Right lobe of liver (tissue), 6 donors: ENCODE measurements at regions not wholly inside any gene's neighbourhood (a gene's known extent, or its start where the extent isn't known, plus 50 kb on each side); places are given as distances from the start of the nearest gene placed in this dataset.

Experiments
- ATAC-seq, 4 donors: fragments of 200-7000 bp; cut with Tn5 transposase; one replicate each; pipeline ENCODE4 v1.9.1; 2020; ENCODE audit warnings: mild to moderate bottlenecking in 4 of 4, moderate library complexity in 4 of 4
- DNase-seq, 3 donors: peaks; one replicate each; pipeline ENCODE4 v3.0.0-alpha.2; 2020
- H3K27ac ChIP-seq, 3 donors: fragments of 200-600 bp; one replicate each; pipeline ENCODE4 v1.8.0; 2022
- H3K27me3 ChIP-seq, 2 donors: fragments of 200-600 bp; one replicate each; pipeline ENCODE4 v1.8.0; 2022
- H3K36me3 ChIP-seq, 4 donors: fragments of 200-600 bp; sonication (generic) in 1 of 4; one replicate each; pipeline versions ENCODE4 v1.5.1 to v1.8.0; 2017 to 2022; ENCODE audit warnings: control low read depth in 1 of 4
- H3K4me1 ChIP-seq, 4 donors: fragments of 200-600 bp; sonication (generic) in 1 of 4; one replicate each; pipeline versions ENCODE4 v1.5.1 to v1.8.0; 2017 to 2022; ENCODE audit warnings: control low read depth in 1 of 4
- H3K4me3 ChIP-seq, 3 donors: fragments of 200-600 bp; one replicate each; pipeline ENCODE4 v1.8.0; 2022
- H3K9me3 ChIP-seq, 4 donors: fragments of 200-600 bp; sonication (generic) in 1 of 4; one replicate each; pipeline versions ENCODE4 v1.5.1 to v1.8.0; 2017 to 2022; ENCODE audit warnings: control low read depth in 1 of 4
- CTCF ChIP-seq, 4 donors: fragments of 200-600 bp in 3 of 4; fragments of 450-650 bp in 1 of 4; IDR thresholded peaks; one replicate each; pipeline versions ENCODE4 v1.5.1 to v1.8.0; 2016 to 2022; ENCODE audit warnings: antibody characterized with exemption in 4 of 4, mild to moderate bottlenecking in 2 of 4
- POLR2A ChIP-seq: fragments of 450-650 bp; IDR thresholded peaks from one replicate; pipeline ENCODE4 v1.6.1; 2017; ENCODE audit warnings: antibody characterized with exemption, mild to moderate bottlenecking
- WGBS: methylation state at CpG from one replicate; pipeline ENCODE4 v1.1.6; 2018; ENCODE audit warnings: low coverage, low lambda C conversion rate; ENCODE audit not compliant: insufficient coverage; ENCODE audit errors: missing lambda C conversion rate; 5-methylcytosine and 5-hydroxymethylcytosine counted together
- intact Hi-C, 2 donors: fragments of 100-400 bp; cut with DNase I; formaldehyde crosslinking; loops; one replicate each; pipeline versions ENCODE4 v1.11.2 to v1.14.1; 2022
- donor health status: DM: no; HTN: yes; CAD: no.
- donor health status: DM: no; HTN: no; CAD: no.
- donor health status: DM: no; HTN: no; CAD: no.
- donor health status: DM: no; HTN: yes; CAD: no.
- donor health status: DM: no; HTN: yes; CAD: no.

GRCh38 chr7:96447109-96447645, 125.3 kb upstream of the SLC25A13 start:
- TF ChIP-seq CTCF (IDR thresholded peaks at IDR 0.05) (no peak), POLR2A (no peak)
- Histone ChIP-seq H3K9me3 (no peaks in the 10 kb centered on the region), H3K4me3 (no peak overlapping the region), H3K27ac (no peak overlapping the region), H3K36me3 (no peaks in the 10 kb centered on the region), H3K27me3 (no peaks in the 10 kb centered on the region), H3K4me1 (peaks cover 0 to 4% (median 0%) of the 10 kb centered on the region in 4 donors)
- intact Hi-C loops: no loop called here
- DNase-seq (no peak), ATAC-seq (peak in 2 of 4 donors; percentile 35 to 58)
- 31% methylated on average over 5 of the region's 5 CpGs for WGBS

GRCh38 chr7:96441436-96442084, 119.7 kb upstream of the SLC25A13 start:
- Histone ChIP-seq H3K4me3 (no peak overlapping the region), H3K27ac (no peak overlapping the region), H3K36me3 (no peaks in the 10 kb centered on the region), H3K27me3 (no peaks in the 10 kb centered on the region), H3K4me1 (peaks cover 0 to under 1% (median 0%) of the 10 kb centered on the region in 4 donors), H3K9me3 (no peaks in the 10 kb centered on the region)
- DNase-seq (no peak), ATAC-seq (no peak)
- no peak for TF ChIP-seq CTCF (IDR thresholded peaks at IDR 0.05)
- no peak for TF ChIP-seq POLR2A
- intact Hi-C loops: no loop called here
- WGBS: 88% methylated on average over 5 of the region's 5 CpGs

DNA sequence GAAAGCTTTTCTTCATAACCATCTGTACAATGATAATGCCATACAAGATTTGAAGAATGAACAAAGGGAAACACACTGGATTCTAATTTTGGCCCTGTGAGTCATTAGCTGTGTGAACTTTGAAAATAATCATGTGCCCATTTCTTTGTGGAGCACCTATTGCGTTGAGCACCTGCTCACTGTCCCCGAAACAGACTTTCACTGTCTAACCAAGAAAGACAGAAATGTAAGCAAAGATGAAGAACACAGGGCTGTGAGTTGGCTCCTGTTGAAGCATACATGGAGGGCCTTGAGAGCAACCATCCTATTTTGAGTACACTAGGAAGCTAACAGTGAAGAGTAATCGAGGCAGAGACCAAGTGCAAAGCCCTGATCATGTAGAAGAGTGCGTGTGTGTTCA, 118.4 kb upstream of the SLC25A13 start:
- 90% methylated on average over 4 of the region's 4 CpGs for WGBS
- intact Hi-C loops: no loop called here
- TF ChIP-seq CTCF (IDR thresholded peaks at IDR 0.05): no peak
- TF ChIP-seq POLR2A: no peak
- ATAC-seq (no peak), DNase-seq (no peak)
- Histone ChIP-seq H3K4me3 (no peak overlapping the region), H3K27ac (no peak overlapping the region), H3K27me3 (no peaks in the 10 kb centered on the region), H3K9me3 (no peaks in the 10 kb centered on the region), H3K4me1 (no peaks in the 10 kb centered on the region), H3K36me3 (no peaks in the 10 kb centered on the region)

GRCh38 chr7:96436880-96437279, 115.0 kb upstream of the SLC25A13 start:
- no peak overlapping the region for H3K4me3 ChIP-seq
- H3K27me3 ChIP-seq: no peaks in the 10 kb centered on the region
- no peaks in the 10 kb centered on the region for H3K4me1 ChIP-seq
- ATAC-seq: no peak
- H3K27ac ChIP-seq: no peak overlapping the region
- intact Hi-C loops: no loop called here
- DNase-seq: no peak
- TF ChIP-seq POLR2A (no peak), CTCF (IDR thresholded peaks at IDR 0.05) (no peak)
- H3K36me3 ChIP-seq: no peaks in the 10 kb centered on the region
- H3K9me3 ChIP-seq: peaks cover 0 to 6% (median 0%) of the 10 kb centered on the region in 4 donors
